IPS-NIHi7 (cell line): ENCODE measurements at regions not wholly inside any gene's neighbourhood (a gene's known extent, or its start where the extent isn't known, plus 50 kb on each side); places are given as distances from the start of the nearest gene placed in this dataset.

ENCODE experiments used
- DNase-seq: peaks from one replicate; pipeline ENCODE4 v3.0.0; 2012; ENCODE audit warnings: mixed read lengths; ENCODE audit errors: extremely low spot score

DNA sequence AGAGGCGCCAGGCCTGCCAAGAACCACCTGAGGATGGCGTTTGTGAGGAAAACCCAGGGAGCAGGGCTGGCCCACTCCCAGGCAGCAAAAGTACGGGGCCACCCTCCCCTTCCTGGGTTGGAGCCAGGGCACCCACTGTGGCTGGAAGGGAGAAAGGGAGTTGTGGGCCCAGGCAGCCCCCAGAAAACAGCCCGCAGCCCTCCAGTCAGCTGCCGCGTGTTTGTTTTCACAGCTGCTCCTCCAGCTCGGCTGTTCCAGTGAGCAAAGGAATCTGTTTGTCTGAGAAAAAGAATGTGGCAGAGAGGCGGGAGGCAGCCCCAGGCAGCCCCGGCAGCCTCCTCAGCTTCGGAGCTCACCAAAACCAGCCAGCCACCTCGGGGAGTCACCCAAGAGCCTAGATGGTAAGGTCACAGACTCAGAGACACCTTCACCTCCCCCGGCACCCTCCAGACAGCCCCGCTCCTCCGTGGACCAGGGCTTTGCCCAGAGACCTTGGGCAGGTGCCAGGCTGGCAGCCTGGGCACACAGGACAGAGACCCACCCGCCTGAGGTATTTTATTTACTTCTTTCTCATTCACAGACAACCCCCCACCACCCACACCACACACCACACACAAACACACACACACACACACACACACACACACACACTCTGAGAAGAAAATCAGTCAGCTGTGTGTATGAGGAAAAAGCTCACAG, 338.1 kb downstream of the BCOR start:
- no peak for DNase-seq

DNA sequence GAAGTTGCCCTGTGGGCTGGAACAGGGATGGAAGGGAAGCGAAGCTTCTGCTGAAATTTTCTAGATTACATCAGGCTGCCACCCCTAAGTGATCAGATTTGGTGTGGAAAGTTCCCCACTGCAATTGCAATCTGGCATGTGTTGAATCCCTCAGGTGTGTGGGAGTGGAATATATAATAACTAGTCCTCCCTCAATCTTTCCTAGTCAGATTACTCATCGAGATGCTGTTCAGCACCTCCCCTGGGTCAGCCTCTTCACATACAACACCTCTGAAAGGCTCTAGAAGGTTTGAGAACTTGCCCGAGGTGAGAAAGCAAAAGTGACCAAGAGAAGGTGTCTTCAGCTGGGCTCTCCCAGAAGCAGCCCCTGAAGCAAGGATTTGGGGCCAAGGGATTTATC, 336.8 kb downstream of the BCOR start:
- no peak for DNase-seq

GRCh38 chrX:39762266-39762841, 335.4 kb downstream of the BCOR start:
- no peak for DNase-seq

GRCh38 chrX:39764441-39764914, 333.3 kb downstream of the BCOR start:
- no peak for DNase-seq

GRCh38 chrX:39765327-39765726, 332.4 kb downstream of the BCOR start:
- DNase-seq: no peak

DNA sequence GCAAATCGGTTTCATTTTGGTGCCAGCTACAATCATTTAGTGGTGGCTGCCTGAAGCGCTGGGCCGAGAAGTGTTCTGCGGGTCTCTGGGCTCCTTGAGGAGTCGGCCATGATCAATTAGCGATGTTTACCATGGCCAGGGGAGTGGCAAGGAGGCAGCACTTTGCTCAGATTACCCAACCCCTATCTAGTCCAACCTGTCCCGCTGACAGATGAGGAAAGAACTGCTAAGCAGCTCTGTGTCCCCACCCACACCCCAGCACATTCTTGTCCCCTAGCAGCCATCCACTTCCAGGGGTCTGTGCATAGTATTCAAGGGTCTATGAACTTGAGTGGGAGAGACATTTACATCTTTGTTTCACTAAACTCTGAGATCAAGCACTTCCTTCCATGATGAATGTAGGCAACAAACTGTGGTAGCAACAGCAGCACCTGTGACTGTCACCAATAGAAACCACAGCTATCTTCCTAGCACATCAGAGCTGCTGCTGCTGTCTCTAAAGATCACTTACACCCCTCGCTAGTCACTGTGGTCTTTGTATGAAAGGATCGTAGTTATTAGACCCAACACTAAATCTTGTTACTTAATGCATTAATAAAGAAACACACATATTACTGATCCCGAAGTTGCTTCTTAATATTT, 331.6 kb downstream of the BCOR start:
- DNase-seq: no peak

GRCh38 chrX:39766855-39767254, 330.9 kb downstream of the BCOR start:
- no peak for DNase-seq

DNA sequence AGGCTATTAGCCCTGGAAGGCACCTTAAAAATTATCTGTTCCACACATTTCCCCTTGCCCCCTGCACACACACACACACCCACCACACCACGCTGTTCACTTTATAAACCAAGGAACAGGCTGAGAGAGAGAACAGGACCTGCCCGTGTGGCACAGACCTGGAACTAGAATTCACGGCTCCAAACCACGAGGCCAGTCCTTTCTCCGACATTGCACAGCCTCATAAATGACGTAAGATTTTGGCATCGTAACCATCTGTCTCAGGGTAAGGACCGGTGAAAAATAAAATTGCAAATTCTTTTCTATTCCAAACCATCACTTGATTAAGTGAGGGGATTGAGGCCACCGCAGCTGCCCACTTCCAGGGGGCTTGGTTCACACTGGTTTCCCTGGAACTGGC, 330.3 kb downstream of the BCOR start:
- DNase-seq: no peak

- no peak for DNase-seq
Observed at GRCh38 chrX:39769748-39770147, 328.0 kb downstream of the BCOR start.

- DNase-seq: no peak
Observed at GRCh38 chrX:39771089-39771488, 326.7 kb downstream of the BCOR start.

DNA sequence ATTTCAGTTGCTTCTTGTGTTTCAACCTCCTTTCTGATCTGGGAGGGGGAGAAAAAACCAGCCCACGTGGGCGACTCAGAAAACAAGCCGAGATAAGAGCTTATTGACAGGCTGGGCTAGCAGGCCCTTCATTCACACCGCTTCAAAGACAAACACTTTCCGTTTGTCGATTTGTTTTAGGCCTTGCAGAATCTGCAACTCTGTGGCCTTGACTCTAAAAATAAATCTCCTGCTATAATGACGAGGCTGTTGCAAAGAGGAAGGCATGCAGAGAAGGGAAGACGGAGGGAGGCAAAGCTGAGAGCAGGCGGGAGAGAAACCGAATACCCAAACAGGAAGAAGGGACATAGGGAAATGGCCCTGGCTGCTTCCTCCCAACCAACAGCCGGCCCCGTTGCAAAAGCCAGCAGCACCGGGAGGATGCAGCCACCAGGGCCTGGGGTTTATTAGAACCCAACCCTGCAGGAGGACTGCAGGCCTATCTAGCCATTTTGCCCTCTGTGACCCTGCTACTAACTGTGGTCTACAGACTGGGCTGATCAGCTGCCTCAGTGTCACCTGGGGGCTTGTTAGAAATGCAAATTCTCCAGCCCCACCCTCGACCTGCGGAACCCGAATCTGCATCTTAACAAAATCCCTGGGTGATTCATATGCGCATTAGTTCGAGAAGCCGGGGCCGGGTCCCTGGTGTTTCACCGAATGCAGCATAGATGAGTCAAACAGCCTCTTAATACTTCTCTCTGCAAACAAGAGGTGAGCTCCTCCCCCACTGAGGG, 325.5 kb downstream of the BCOR start:
- peak; percentile 63 for DNase-seq

- no peak for DNase-seq
Observed at GRCh38 chrX:39773150-39773549, 324.6 kb downstream of the BCOR start.

- no peak for DNase-seq
Observed at GRCh38 chrX:39773923-39774773, 323.6 kb downstream of the BCOR start.

GRCh38 chrX:39774774-39775328, 322.9 kb downstream of the BCOR start:
- no peak for DNase-seq

- no peak for DNase-seq
Observed at GRCh38 chrX:39777623-39778025, 320.1 kb downstream of the BCOR start.

- no peak for DNase-seq
Observed at GRCh38 chrX:39779952-39780783, 317.6 kb downstream of the BCOR start.

GRCh38 chrX:39782276-39782675, 315.5 kb downstream of the BCOR start:
- DNase-seq: peak; percentile 48

DNA sequence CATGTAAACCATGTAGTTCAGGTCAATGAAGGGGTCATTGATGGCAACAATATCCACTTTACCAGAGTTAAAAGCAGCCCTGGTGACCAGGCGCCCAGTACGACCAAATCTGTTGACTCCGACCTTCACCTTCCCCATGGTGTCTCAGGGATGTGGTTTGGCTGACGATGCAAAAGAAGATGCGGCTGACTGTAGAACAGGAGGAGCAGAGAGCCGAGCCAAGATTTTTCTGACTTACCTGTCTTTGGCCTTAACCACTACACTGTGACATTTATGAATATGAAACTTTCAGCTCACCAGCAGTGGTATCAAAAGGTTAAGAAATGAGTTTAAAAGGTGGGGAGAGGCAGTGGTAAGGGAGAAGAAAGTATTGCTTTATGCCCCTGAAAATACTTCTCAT, 309.8 kb downstream of the BCOR start:
- no peak for DNase-seq

DNA sequence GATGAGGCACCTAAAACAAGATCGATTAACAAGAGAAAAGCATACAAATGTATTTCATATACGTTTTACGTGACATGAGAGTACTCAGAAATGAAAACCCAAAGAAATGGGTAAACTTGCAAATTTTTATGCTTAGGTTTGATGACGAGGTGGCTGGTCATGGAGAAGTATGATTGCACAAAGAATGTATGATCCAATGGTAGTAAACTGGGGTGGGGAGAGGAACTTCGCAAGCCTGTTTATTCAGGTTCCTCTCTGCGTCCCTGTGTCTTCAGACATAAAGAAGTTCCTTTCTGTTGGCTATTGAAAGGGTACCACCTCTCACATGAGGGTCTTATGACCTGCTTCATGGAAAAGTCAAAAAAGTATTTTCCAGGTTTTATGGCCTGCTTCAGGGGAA, 309.2 kb downstream of the BCOR start:
- DNase-seq: no peak

GRCh38 chrX:39791691-39792090, 306.1 kb downstream of the BCOR start:
- DNase-seq: no peak
